T-cell (primary cell): ENCODE measurements at regions not wholly inside any gene's neighbourhood (a gene's known extent, or its start where the extent isn't known, plus 50 kb on each side); places are given as distances from the start of the nearest gene placed in this dataset.
"Not testable (repeated sequence)": the region's sequence is repeated elsewhere in the genome, so short reads cannot be mapped to it uniquely, and the experiment has no call there.

Experiments
- ATAC-seq, 4 experiments: fragments of 200-7000 bp in 3 of 4; fragments of 150-1000 bp in 1 of 4; cut with Tn5 transposase; replicated peaks in 1 of 4; 1 replicate in 3 of 4; 2 replicates in 1 of 4; pipeline ENCODE4 v1.10.0; 2021; ENCODE audit warnings: moderate library complexity in 3 of 4, mild to moderate bottlenecking in 2 of 4, moderate number of reproducible peaks in 1 of 4
- CTCF ChIA-PET, 2 donors: fragments of 300-600 bp; sonication (Branson Sonifier 250); formaldehyde crosslinking; loops; one replicate each; lab custom pipeline; 2022; ENCODE audit warnings: antibody characterized with exemption in 2 of 2; lab: Charles Lee
- POLR2A ChIA-PET, 2 donors: fragments of 300-600 bp; sonication (Branson Sonifier 250); formaldehyde crosslinking; loops; one replicate each; lab custom pipeline; 2022; ENCODE audit warnings: antibody characterized with exemption in 2 of 2; lab: Charles Lee
- DNase-seq, 35 experiments: peaks; one replicate each; pipeline versions ENCODE4 v3.0.0 to v3.0.0-alpha.2; 2013 to 2023
- H3K27ac ChIP-seq: one replicate; pipeline ENCODE4 v1.5.1; 2013; ENCODE audit warnings: low read length
- H3K27me3 ChIP-seq, 2 experiments: replicated peaks in 1 of 2; 1 replicate in 1 of 2; 2 replicates in 1 of 2; pipeline versions ENCODE4 v1.6.1 to v1.7.0; 2013; ENCODE audit warnings: low read length in 1 of 2, mixed read lengths in 1 of 2; ENCODE audit not compliant: control insufficient read depth in 2 of 2, insufficient read depth in 2 of 2; ENCODE audit errors: extremely low read depth in 1 of 2
- H3K36me3 ChIP-seq, 2 donors: 1 replicate in 1 of 2; 2 replicates in 1 of 2; pipeline versions ENCODE4 v1.6.1 to v1.7.0; 2013; ENCODE audit warnings: low read length in 1 of 2; ENCODE audit not compliant: control insufficient read depth in 2 of 2, insufficient read depth in 1 of 2; ENCODE audit errors: extremely low read depth in 1 of 2
- H3K4me1 ChIP-seq, 2 experiments: 1 replicate in 1 of 2; 2 replicates in 1 of 2; pipeline versions ENCODE4 v1.6.1 to v1.7.0; 2013; ENCODE audit warnings: low read length in 2 of 2, mixed read lengths in 1 of 2; ENCODE audit not compliant: insufficient read depth in 2 of 2, control insufficient read depth in 1 of 2; ENCODE audit errors: extremely low read depth in 1 of 2
- H3K4me3 ChIP-seq, 2 donors: 1 replicate in 1 of 2; 2 replicates in 1 of 2; pipeline versions ENCODE4 v1.5.1 to v1.7.0; 2013; ENCODE audit warnings: mild to moderate bottlenecking in 2 of 2, low read length in 1 of 2, moderate library complexity in 1 of 2; ENCODE audit not compliant: control insufficient read depth in 1 of 2; ENCODE audit errors: extremely low read depth in 1 of 2
- H3K9me3 ChIP-seq: 2 replicates; pipeline ENCODE4 v1.7.0; 2013
- H3K27ac Mint-ChIP-seq, 2 donors: one replicate each; pipeline ENCODE4 v1.8.0; 2020 to 2021; ENCODE audit warnings: mild to moderate bottlenecking in 2 of 2, mixed read lengths in 2 of 2
- H3K27me3 Mint-ChIP-seq, 2 donors: one replicate each; pipeline ENCODE4 v1.8.0; 2021 to 2022; ENCODE audit warnings: mixed read lengths in 2 of 2
- H3K36me3 Mint-ChIP-seq: one replicate; pipeline ENCODE4 v1.8.0; 2021; ENCODE audit warnings: mixed read lengths
- H3K4me1 Mint-ChIP-seq, 3 donors: one replicate each; pipeline ENCODE4 v1.8.0; 2020 to 2022; ENCODE audit warnings: mixed read lengths in 3 of 3, mild to moderate bottlenecking in 1 of 3
- H3K4me3 Mint-ChIP-seq, 3 donors: one replicate each; pipeline ENCODE4 v1.8.0; 2020 to 2022; ENCODE audit warnings: mild to moderate bottlenecking in 3 of 3, mixed read lengths in 3 of 3, moderate library complexity in 3 of 3
- H3K9me3 Mint-ChIP-seq, 3 donors: one replicate each; pipeline ENCODE4 v1.8.0; 2020 to 2022; ENCODE audit warnings: mixed read lengths in 3 of 3
- WGBS: methylation state at CpG from one replicate; pipeline ENCODE4 v1.1.5; 2013; ENCODE audit warnings: missing lambda C conversion rate; ENCODE audit not compliant: insufficient coverage; 5-methylcytosine and 5-hydroxymethylcytosine counted together

- H3K9me3 Mint-ChIP-seq, H3K36me3 ChIP-seq, H3K27ac ChIP-seq, H3K4me3 ChIP-seq, H3K27me3 Mint-ChIP-seq, H3K9me3 ChIP-seq, H3K27ac Mint-ChIP-seq, DNase-seq, CTCF ChIA-PET, H3K4me3 Mint-ChIP-seq, H3K27me3 ChIP-seq, ATAC-seq, H3K36me3 Mint-ChIP-seq, H3K4me1 ChIP-seq: not testable (repeated sequence)
- POLR2A ChIA-PET = interaction anchor here (0.5 to 0.7 kb wide), 4 partner anchors 64 to 449 kb away, joined by 3 to 10 read pairs (median 4); no protein-coding TSS in a partner anchor
- 97% methylated on average over 4 of the region's 6 CpGs for WGBS
- peaks cover 14 to 20% (median 19%) of the 10 kb centered on the region in 3 donors for H3K4me1 Mint-ChIP-seq
Observed at GRCh38 chr12:89822992-89823391, 114.4 kb upstream of the ATP2B1 start.

GRCh38 chr12:89821896-89822295, 113.3 kb upstream of the ATP2B1 start:
- no peak for DNase-seq
- no peak overlapping the region for H3K4me3 ChIP-seq
- ChIA-PET POLR2A (no interaction called here), CTCF (no interaction called here)
- H3K36me3 ChIP-seq = no peaks in the 10 kb centered on the region
- Mint-ChIP-seq H3K4me1 (peaks cover 14 to 20% (median 19%) of the 10 kb centered on the region in 3 donors), H3K4me3 (no peak overlapping the region), H3K9me3 (no peaks in the 10 kb centered on the region), H3K36me3 (peaks cover 3% of the 10 kb centered on the region), H3K27ac (no peak overlapping the region), H3K27me3 (no peaks in the 10 kb centered on the region)
- ATAC-seq = no peak
- H3K4me1 ChIP-seq = peaks cover 0 to 2% of the 10 kb centered on the region in 2 experiments
- H3K9me3 ChIP-seq = no peaks in the 10 kb centered on the region
- H3K27me3 ChIP-seq = no peaks in the 10 kb centered on the region
- no peak overlapping the region for H3K27ac ChIP-seq

GRCh38 chr12:89817501-89818226, 109.0 kb upstream of the ATP2B1 start:
- no peak overlapping the region for H3K27ac Mint-ChIP-seq
- POLR2A ChIA-PET = interaction anchor here (0.5 to 0.6 kb wide), 4 partner anchors 17 to 126 kb away, joined by 3 to 4 read pairs (median 4); no protein-coding TSS in a partner anchor
- no CpG with 5 or more reads among the region's 2 CpGs for WGBS
- Histone ChIP-seq H3K4me3 (no peak overlapping the region), H3K27ac (no peak overlapping the region), H3K9me3 (no peaks in the 10 kb centered on the region), H3K36me3 (no peaks in the 10 kb centered on the region), H3K27me3 (no peaks in the 10 kb centered on the region), H3K4me1 (no peaks in the 10 kb centered on the region)
- DNase-seq (no peak), ATAC-seq (no peak)
- CTCF ChIA-PET = interaction anchor here (0.6 to 0.7 kb wide), 2 partner anchors 21 to 166 kb away, joined by 3 to 4 read pairs; no protein-coding TSS in a partner anchor
- peaks cover 3% of the 10 kb centered on the region for H3K36me3 Mint-ChIP-seq
- H3K9me3 Mint-ChIP-seq = no peaks in the 10 kb centered on the region
- H3K4me1 Mint-ChIP-seq = peaks cover 0 to 2% (median 0%) of the 10 kb centered on the region in 3 donors
- no peaks in the 10 kb centered on the region for H3K27me3 Mint-ChIP-seq
- H3K4me3 Mint-ChIP-seq = no peak overlapping the region

GRCh38 chr12:89815225-89815624, 106.6 kb upstream of the ATP2B1 start:
- no peak overlapping the region for H3K27ac Mint-ChIP-seq
- Histone ChIP-seq H3K4me1 (no peaks in the 10 kb centered on the region), H3K9me3 (no peaks in the 10 kb centered on the region), H3K36me3 (no peaks in the 10 kb centered on the region), H3K27ac (no peak overlapping the region), H3K4me3 (no peak overlapping the region), H3K27me3 (no peaks in the 10 kb centered on the region)
- H3K4me1 Mint-ChIP-seq = no peaks in the 10 kb centered on the region
- ChIA-PET CTCF (no interaction called here), POLR2A (no interaction called here)
- H3K27me3 Mint-ChIP-seq = no peaks in the 10 kb centered on the region
- ATAC-seq = no peak
- H3K4me3 Mint-ChIP-seq = no peak overlapping the region
- no peak for DNase-seq
- H3K36me3 Mint-ChIP-seq = peaks cover 3% of the 10 kb centered on the region
- WGBS = no CpG with 5 or more reads among the region's 3 CpGs
- H3K9me3 Mint-ChIP-seq = no peaks in the 10 kb centered on the region

GRCh38 chr12:89803412-89803811, 94.8 kb upstream of the ATP2B1 start:
- Mint-ChIP-seq H3K27me3 (no peaks in the 10 kb centered on the region), H3K27ac (no peak overlapping the region), H3K9me3 (no peaks in the 10 kb centered on the region), H3K36me3 (no peaks in the 10 kb centered on the region), H3K4me3 (no peak overlapping the region), H3K4me1 (no peaks in the 10 kb centered on the region)
- Histone ChIP-seq H3K4me1 (no peaks in the 10 kb centered on the region), H3K27me3 (no peaks in the 10 kb centered on the region), H3K36me3 (no peaks in the 10 kb centered on the region), H3K4me3 (no peak overlapping the region), H3K27ac (no peak overlapping the region), H3K9me3 (no peaks in the 10 kb centered on the region)
- DNase-seq (no peak), ATAC-seq (no peak)
- ChIA-PET POLR2A (no interaction called here), CTCF (no interaction called here)

- peaks cover 0 to 6% (median 0%) of the 10 kb centered on the region in 3 donors for H3K4me1 Mint-ChIP-seq
- no peak overlapping the region for H3K4me3 ChIP-seq
- H3K4me3 Mint-ChIP-seq = no peak overlapping the region
- H3K27me3 ChIP-seq = no peaks in the 10 kb centered on the region
- no peaks in the 10 kb centered on the region for H3K4me1 ChIP-seq
- no peak overlapping the region for H3K27ac Mint-ChIP-seq
- no peaks in the 10 kb centered on the region for H3K9me3 Mint-ChIP-seq
- no peaks in the 10 kb centered on the region for H3K27me3 Mint-ChIP-seq
- no peaks in the 10 kb centered on the region for H3K9me3 ChIP-seq
- no peaks in the 10 kb centered on the region for H3K36me3 Mint-ChIP-seq
- no peaks in the 10 kb centered on the region for H3K36me3 ChIP-seq
- ChIA-PET POLR2A (no interaction called here), CTCF (no interaction called here)
- no peak overlapping the region for H3K27ac ChIP-seq
- ATAC-seq (no peak), DNase-seq (no peak)
- no CpG with 5 or more reads among the region's 2 CpGs for WGBS
Observed at GRCh38 chr12:89801284-89801683, 92.6 kb upstream of the ATP2B1 start.
